ENCODE measurements at regions not wholly inside any gene's neighbourhood (a gene's known extent, or its start where the extent isn't known, plus 50 kb on each side); places are given as distances from the start of the nearest gene placed in this dataset.

DNA sequence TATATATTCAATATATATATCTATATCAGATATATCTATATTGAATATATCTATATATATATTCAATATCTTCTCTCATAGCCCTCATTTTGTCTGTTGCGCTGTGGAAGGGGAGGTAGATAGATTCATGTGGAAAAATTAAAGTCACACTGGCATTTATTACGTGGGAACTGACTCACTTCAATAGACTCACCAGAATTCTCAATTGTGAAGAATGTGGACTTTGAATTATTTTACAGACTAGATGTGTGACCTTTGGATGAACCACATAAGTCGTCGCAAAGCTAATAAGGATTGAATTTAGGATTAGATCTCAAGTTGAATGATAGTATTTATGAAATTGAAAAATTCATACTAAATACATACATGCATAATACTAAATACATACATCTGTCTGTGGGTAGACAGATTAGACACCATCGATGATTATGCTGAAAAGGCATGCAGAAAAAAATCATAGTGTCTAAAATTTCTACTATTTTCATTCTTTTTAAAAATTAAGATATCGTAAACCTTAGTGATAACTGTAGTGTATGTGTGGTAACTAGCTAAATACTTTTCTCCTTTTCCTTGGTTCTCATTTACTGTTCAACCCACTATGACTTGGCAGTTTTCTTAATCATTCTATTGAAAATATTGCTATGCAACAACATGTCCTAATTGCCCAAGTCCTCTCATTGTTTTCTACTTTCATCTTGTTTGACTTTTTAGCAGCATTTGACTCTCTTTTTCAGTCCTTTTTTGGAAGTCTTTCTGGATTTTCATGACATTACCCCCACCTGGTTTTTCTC is 61.8 kb upstream of the A1CF start:
- H3K4me2 ChIP-seq (ENCODE audit: low read length), result no peak overlapping the region
- ATAC-seq, result no peak
- ChIA-PET CTCF (no interaction called here), POLR2A (ENCODE audit: unreplicated experiment) (no interaction called here)
- DNase-seq, result no peak
- no peaks in the 10 kb centered on the region for H4K20me1 ChIP-seq (ENCODE audit: low read length)
- H3K4me1 ChIP-seq (ENCODE audit: insufficient read depth, low read length), result no peaks in the 10 kb centered on the region
- H3K4me3 ChIP-seq (ENCODE audit: low read length), result no peak overlapping the region
- H3K9me2 ChIP-seq (replicated peaks; ENCODE audit: low read length), result no peaks in the 10 kb centered on the region
- TF ChIP-seq, protein P1, sequence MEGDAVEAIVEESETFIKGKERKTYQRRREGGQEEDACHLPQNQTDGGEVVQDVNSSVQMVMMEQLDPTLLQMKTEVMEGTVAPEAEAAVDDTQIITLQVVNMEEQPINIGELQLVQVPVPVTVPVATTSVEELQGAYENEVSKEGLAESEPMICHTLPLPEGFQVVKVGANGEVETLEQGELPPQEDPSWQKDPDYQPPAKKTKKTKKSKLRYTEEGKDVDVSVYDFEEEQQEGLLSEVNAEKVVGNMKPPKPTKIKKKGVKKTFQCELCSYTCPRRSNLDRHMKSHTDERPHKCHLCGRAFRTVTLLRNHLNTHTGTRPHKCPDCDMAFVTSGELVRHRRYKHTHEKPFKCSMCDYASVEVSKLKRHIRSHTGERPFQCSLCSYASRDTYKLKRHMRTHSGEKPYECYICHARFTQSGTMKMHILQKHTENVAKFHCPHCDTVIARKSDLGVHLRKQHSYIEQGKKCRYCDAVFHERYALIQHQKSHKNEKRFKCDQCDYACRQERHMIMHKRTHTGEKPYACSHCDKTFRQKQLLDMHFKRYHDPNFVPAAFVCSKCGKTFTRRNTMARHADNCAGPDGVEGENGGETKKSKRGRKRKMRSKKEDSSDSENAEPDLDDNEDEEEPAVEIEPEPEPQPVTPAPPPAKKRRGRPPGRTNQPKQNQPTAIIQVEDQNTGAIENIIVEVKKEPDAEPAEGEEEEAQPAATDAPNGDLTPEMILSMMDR (conservative IDR thresholded peaks at IDR 0.05; ENCODE audit: low read depth, low read length), result no peak
- TF ChIP-seq EZH2 (IDR thresholded peaks at IDR 0.05; ENCODE audit: low read length, unreplicated experiment), result no peak
- TF ChIP-seq EZH2phosphoT487 (IDR thresholded peaks at IDR 0.05; ENCODE audit: borderline replicate concordance, low read length), result no peak
- peaks cover 87% of the 10 kb centered on the region for H3K27me3 ChIP-seq (ENCODE audit: low read length)
- intact Hi-C loops (cut with micrococcal nuclease), result no loop called here
- no peaks in the 10 kb centered on the region for H3K79me2 ChIP-seq (ENCODE audit: low read length)
- H3K9ac ChIP-seq (ENCODE audit: low read length), result no peak overlapping the region
- no peak overlapping the region for H3K27ac ChIP-seq (ENCODE audit: low read length)
- no peaks in the 10 kb centered on the region for H3K9me3 ChIP-seq (ENCODE audit: low read length)
- H3K36me3 ChIP-seq (ENCODE audit: low read depth, low read length), result no peaks in the 10 kb centered on the region
- H3F3A ChIP-seq (ENCODE audit: low read length, unreplicated experiment), result no peaks in the 10 kb centered on the region
- BruUV-seq (replicated peaks), result no TSS peak
- H2AFZ ChIP-seq (ENCODE audit: low read length), result no peak overlapping the region

DNA sequence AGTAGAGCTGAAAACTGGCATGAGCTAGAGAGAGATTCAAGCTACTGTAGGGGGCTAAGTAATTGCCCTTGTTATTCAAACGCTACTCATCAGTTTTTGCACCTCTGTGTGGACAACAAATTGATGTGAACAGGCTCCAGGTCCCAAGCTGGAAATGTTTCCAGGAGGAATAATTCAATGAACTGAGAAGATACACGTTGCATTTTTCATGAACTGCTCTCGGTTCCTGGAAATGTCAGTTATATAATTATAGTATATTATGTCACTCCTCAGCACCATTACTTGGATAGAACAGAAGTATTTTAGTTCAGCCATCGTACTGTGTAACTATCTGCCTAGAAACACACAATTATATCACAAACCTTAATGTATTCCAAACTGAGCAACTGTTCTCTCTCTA is 65.9 kb upstream of the A1CF start:
- Histone ChIP-seq H4K20me1 (ENCODE audit: low read length) (no peaks in the 10 kb centered on the region), H3K36me3 (ENCODE audit: low read depth, low read length) (no peaks in the 10 kb centered on the region), H3K4me2 (ENCODE audit: low read length) (no peak overlapping the region), H3K79me2 (ENCODE audit: low read length) (no peaks in the 10 kb centered on the region), H3K4me3 (ENCODE audit: low read length) (no peak overlapping the region), H3K9me2 (replicated peaks; ENCODE audit: low read length) (no peaks in the 10 kb centered on the region), H3K9ac (ENCODE audit: low read length) (no peak overlapping the region), H2AFZ (ENCODE audit: low read length) (no peak overlapping the region), H3F3A (ENCODE audit: low read length, unreplicated experiment) (no peaks in the 10 kb centered on the region), H3K27ac (ENCODE audit: low read length) (no peak overlapping the region), H3K4me1 (ENCODE audit: insufficient read depth, low read length) (no peaks in the 10 kb centered on the region), H3K27me3 (ENCODE audit: low read length) (peaks cover 87% of the 10 kb centered on the region), H3K9me3 (ENCODE audit: low read length) (no peaks in the 10 kb centered on the region)
- intact Hi-C loops (cut with micrococcal nuclease), result no loop called here
- CTCF ChIA-PET, result no interaction called here
- TF ChIP-seq EZH2 (IDR thresholded peaks at IDR 0.05; ENCODE audit: low read length, unreplicated experiment) (no peak), EZH2phosphoT487 (IDR thresholded peaks at IDR 0.05; ENCODE audit: borderline replicate concordance, low read length) (no peak)
- TF ChIP-seq, protein P1 (conservative IDR thresholded peaks at IDR 0.05; ENCODE audit: low read depth, low read length), result no peak
- POLR2A ChIA-PET (ENCODE audit: unreplicated experiment), result no interaction called here
- BruUV-seq (replicated peaks), result no TSS peak
- DNase-seq, result no peak
- ATAC-seq, result no peak

DNA sequence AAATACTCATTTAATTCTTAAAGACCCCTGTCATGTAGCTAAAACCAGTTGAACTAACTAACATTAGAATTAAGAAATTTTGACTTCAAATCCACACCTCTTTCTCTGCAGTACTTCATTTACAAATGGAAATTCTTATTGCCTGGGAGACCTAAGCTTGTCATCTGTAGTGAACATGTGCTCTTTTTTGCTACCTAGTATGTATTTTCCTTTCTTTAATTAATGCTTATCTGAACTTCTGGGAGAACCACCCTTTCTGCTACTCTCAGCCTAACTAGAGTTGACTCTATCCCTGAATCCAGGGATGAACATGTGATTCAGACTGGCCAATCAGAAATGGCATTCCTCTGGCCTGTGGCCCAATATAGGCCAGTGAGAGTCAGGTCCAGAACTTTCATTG is 75.9 kb upstream of the A1CF start:
- ATAC-seq, result no peak
- Histone ChIP-seq H3K36me3 (ENCODE audit: low read depth, low read length) (no peaks in the 10 kb centered on the region), H3K27ac (ENCODE audit: low read length) (no peak overlapping the region), H3K4me1 (ENCODE audit: insufficient read depth, low read length) (no peaks in the 10 kb centered on the region), H3K9ac (ENCODE audit: low read length) (no peak overlapping the region), H3K4me3 (ENCODE audit: low read length) (no peak overlapping the region), H3F3A (ENCODE audit: low read length, unreplicated experiment) (no peaks in the 10 kb centered on the region), H4K20me1 (ENCODE audit: low read length) (no peaks in the 10 kb centered on the region), H3K79me2 (ENCODE audit: low read length) (no peaks in the 10 kb centered on the region), H3K27me3 (ENCODE audit: low read length) (peaks cover 39% of the 10 kb centered on the region), H3K9me2 (replicated peaks; ENCODE audit: low read length) (peaks cover 9% of the 10 kb centered on the region; the same call in 1 of the 2 replicates), H3K4me2 (ENCODE audit: low read length) (no peak overlapping the region), H3K9me3 (ENCODE audit: low read length) (no peaks in the 10 kb centered on the region), H2AFZ (ENCODE audit: low read length) (no peak overlapping the region)
- CTCF ChIA-PET, result no interaction called here
- TF ChIP-seq EZH2 (IDR thresholded peaks at IDR 0.05; ENCODE audit: low read length, unreplicated experiment) (no peak), EZH2phosphoT487 (IDR thresholded peaks at IDR 0.05; ENCODE audit: borderline replicate concordance, low read length) (no peak)
- TF ChIP-seq, protein P1 (conservative IDR thresholded peaks at IDR 0.05; ENCODE audit: low read depth, low read length), result no peak
- BruUV-seq (replicated peaks), result no TSS peak
- POLR2A ChIA-PET (ENCODE audit: unreplicated experiment), result no interaction called here
- intact Hi-C loops (cut with micrococcal nuclease), result no loop called here
- no peak for DNase-seq

All from PC-3 (cell line).